Lung microvascular endothelial cell (primary cell): ENCODE measurements at regions not wholly inside any gene's neighbourhood (a gene's known extent, or its start where the extent isn't known, plus 50 kb on each side); places are given as distances from the start of the nearest gene placed in this dataset.
A peak's percentile ranks its signal among the peaks of the same experiment; 100 is the strongest.

Source experiments
- DNase-seq, 2 donors: peaks; one replicate each; pipeline versions ENCODE4 v3.0.0 to v3.0.0-alpha.2; 2010; ENCODE audit warnings: low read depth in 2 of 2

DNA sequence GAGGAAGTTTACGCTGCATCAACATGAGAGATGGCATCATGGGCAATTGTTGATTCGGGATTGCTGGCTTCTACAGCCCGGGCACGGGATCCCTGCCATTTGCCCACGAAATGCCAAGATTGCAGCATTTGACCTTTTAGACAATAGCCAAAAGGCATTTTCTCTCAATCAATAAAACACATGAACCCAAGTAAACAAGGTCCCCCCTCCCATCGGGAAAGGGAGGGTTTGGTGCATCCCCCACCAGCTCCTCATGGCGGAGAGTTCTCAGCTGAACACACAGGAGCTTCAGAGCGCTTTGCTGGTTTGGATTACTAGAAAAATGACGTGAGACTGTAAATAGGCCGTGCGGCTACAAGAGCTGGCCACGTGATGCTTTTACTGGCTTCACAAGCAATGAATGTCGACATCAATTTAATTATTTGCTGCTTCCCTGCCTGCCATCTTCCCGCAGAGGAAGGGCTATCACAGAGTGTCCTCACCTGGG lies 147.6 kb downstream of the C16orf95 start:
- no peak for DNase-seq

DNA sequence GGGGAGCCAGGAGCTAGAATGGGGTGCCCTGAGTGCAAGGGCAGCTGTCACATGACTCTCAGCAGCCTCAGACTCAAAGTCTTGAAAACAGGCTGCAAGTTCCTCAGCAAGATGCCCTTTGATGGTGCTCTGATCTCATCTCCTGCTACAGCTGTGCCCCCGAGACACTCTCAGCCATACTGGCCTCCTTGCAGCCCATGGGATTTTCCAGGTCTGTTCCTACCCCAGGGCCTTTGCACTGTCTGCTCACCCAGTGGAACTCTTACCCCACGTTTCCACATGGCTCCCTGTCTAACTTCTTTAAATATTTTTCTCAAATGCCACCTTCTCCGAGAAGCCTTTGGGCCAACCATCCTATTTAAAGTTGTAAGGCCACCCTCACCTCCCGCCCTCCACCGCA lies 146.9 kb downstream of the C16orf95 start:
- no peak for DNase-seq

DNA sequence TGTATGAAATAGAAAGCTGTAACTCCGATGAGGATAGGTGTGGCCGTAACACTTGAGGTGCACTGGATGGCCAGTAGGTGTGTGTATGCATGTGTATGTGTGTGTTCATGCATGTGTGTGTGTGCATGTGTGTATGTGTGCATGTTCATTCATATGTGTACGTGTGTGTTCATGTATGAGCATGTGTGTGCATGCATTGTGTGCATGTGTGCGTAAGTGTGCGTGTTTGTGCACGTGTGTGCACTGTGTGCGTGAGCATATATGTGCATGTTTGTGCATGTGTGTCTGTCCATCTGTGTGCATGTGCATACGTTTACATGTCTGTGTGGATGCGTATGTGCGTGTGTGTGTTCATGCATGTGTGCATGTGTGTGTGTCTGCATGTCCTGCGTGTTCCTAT lies 145.5 kb downstream of the C16orf95 start:
- DNase-seq: no peak

DNA sequence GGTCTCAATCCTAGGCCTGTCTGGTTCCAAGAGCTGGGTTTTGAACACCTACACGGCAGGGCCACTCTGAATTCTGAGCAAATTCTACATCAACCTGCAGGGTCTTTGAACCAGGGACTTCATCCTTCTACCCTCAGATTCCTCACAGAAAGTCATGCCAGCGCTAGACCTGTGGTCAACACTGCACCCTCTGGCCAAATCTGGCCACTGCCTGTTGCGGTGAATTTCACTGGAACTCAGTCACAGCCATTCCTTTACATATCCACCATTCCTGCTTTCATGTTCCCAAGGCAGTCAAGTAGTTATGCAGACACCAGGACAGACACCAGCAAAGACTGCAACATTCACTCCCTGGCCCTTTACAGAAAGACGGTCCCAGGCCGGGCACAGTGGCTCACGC lies 144.6 kb downstream of the C16orf95 start:
- DNase-seq: peak in 1 of 2 donors; percentile 18

DNA sequence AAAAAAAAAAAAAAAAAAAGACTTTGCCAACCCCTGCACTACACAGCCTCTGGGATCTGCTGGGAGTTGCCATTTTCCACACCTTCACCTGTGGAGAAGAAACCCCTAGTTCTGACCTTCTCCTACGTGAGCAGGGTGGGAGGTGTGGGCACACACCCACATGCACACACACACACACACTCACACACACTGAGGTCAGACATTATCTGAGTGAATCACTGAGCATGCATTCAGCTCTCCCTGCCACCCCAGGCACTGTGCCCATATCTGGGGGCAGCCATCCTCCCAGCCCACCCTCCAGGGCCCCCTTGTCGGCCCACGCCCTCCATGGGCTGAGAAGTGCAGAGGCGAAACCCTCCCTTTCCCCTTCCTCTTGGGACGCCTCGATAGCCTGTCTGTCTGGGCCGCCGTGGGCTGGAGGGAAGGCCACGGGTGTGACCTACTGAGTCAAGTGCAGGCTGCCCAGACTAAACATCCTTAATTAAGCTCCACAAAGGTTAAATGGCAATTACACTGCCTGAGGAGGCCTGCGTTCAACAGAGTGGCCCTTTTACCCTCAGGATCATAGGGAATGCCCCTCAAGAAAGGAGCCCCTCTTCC lies 143.8 kb downstream of the C16orf95 start:
- peak in 1 of 2 donors; percentile 23 for DNase-seq

DNA sequence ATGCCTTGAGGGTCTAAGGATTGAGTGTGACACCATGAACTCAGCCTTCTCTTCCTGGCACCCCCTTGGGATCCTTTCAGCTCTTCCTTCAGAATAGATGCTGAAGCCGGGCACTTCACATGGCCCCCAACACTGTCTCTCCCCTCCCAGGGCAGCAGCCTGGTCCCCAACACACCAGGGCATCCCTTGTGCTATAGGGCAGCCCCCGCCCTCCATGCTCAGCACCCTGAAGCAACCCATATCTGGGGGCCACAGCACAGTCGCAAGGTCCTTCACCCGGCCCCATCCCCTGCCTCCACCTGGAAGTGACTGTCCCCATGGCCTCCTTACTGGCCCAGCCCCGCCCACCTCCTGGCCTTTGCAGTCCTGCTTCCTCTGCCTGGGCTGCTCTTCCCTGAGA lies 143.1 kb downstream of the C16orf95 start:
- DNase-seq: no peak

DNA sequence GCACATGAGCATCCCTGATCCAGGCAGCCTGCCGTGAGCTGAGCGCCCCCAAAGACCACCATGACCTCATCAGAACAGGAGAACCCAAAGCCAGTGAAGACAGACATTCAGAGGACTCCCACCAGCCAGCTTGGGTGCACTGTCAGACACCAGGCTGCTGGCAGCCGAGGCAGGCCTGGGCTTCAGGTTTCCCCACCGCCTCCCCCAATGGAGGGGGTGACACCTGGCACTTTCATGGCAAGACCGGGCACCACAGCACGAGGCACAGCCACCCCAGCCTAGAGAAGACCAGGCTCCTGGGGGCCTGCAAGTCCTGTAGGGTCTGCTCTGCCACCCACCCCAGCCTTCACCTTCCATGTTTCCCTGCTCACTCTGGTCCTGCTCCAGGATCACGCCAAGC lies 140.5 kb downstream of the C16orf95 start:
- DNase-seq: no peak

DNA sequence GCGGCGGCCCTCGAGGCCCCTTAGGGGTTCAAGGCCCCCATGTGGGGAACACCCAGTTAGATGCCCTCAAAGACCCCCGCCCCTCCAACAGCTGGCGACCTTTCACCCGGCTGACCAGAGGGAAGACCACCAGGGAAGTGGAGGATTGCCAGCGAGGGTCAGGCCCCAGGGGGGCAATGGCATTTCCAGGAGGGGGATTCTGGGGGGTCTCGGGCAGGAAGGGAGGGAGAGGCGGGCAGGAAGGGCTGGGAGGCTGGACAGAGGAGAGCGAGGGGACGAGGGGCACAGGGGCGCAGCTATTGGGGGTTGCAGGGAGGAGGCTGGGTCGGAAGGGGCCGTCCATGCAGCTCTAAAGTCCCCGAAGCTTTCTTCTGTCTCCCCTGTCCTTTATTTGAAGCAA lies 139.5 kb downstream of the C16orf95 start:
- DNase-seq: no peak

DNA sequence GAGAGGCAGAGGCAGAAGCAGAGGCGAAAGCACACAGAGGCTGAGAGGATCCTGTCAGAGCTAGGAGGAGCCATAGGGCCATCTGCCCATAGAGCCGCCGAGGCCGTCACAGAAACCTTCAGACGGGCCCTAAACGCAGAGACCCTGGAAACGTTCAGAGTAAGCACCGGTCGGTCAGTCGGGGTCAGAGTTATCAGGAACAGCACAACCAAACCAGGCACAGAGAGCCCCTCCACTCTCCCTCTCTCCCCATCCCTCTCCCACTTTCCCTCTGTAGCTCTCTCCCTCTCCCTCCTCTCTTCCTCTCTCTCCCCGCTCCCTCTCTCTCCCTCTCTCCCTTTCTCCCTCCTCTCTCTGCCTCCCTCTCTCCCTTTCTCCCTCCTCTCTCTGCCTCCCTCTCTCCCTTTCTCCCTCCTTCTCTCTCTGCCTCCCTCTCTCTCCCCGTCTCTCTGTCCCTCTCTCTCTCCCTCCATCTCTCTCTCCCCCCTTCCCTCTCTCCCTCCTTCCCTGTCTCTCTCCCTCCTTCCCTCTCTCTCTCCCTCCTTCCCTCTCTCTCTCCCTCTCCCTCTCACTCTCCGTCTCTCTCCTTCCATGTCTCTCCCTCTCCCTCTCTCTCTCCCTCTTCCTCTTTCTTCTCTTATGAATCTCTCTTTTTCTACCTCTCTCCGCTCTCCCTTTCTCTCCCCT lies 138.9 kb downstream of the C16orf95 start:
- DNase-seq: peak; percentile 20 to 57

DNA sequence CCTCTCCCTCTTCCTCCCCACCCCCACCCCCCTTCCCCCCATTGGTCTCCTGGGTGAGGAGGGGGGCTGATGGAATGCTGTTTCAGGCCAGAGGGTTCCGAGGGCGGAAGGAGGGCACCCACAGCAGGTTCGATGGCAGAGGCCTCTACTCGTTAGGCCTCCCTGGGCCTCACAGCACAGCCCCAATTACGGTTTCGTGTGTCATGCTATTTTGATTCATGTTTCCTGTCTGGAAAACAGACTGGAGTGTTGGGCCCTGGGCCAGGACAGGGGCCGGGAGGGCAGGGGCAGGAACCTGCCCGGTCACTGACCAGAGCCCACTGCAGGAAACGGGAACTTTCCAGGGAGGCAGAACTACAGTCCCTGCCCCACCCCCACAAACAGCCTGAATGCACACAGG lies 138.2 kb downstream of the C16orf95 start:
- DNase-seq: peak; percentile 90 to 98

DNA sequence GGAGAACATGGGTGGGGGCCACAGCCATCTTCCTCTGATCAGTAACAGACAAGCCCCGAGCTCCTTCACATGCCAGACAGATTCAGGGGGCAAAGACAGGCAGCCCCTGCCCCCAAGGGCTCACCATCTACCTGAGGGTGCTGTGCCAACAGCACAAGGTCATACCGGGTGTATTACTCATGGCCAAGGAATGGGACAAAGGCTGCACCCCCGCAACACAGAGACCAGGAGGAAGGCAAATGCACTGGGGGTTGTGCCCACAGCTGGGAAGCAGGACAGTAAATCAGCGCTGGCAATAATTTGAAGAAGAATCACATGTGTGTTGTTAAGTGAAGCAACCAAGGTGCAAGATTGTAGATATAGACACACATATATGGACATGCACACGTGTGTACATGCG lies 137.1 kb downstream of the C16orf95 start:
- DNase-seq: no peak

DNA sequence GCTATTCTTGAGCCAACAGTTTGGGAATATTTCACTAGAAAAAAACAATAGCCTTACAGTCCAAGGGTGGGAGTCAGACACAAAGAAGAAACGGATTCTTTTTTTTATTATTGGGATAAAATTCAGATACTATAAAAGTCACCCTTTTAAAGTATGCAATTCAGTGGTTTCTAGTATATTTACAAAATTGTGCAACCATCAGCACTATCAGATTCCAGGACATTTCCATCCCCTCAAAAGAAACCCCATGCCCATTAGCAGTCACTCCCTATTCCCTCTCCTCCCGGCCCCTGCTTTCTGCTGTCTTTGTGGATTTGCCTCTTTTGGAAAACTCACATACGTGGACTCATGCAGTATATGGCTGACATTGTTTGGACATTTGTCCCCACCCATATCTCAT lies 134.4 kb downstream of the C16orf95 start:
- DNase-seq: no peak

DNA sequence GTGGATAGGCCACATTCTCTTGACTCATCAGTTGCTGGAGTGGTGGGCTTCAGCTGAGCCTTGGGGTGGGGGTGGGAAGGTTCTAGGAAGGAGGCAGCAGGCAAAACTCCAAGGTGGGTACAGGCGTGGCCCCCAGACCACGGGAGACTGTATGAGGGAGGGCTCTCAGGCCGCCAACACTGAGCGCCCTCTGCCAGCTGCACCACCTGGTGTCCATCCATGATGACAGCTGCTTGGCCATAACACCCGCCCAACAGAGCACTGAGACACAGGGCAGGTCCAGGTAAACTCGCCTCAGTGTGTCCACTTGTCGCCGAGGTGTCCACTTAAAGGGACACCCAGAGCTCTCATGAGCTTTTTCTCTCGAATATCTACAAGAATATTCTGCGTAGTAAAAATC lies 133.5 kb downstream of the C16orf95 start:
- no peak for DNase-seq

DNA sequence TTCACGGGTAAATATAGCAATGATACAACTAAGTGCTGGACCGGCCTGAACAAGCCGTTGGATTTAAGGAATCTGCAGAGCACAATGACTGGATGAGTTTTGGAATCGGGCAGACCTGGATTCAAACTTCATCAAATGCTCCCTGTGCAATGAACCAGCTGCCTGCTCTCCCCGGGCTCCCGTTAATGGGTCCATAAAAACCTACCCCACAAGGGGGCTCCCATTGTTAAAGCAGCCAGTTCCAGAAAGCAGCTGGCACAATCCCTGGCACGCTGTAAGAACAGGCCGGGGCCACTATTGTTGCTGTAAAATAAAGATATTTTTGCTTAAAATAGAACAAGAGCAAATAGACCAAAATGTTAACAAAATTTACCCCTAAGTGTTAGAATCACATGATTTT lies 131.9 kb downstream of the C16orf95 start:
- peak in 1 of 2 donors; percentile 25 for DNase-seq

DNA sequence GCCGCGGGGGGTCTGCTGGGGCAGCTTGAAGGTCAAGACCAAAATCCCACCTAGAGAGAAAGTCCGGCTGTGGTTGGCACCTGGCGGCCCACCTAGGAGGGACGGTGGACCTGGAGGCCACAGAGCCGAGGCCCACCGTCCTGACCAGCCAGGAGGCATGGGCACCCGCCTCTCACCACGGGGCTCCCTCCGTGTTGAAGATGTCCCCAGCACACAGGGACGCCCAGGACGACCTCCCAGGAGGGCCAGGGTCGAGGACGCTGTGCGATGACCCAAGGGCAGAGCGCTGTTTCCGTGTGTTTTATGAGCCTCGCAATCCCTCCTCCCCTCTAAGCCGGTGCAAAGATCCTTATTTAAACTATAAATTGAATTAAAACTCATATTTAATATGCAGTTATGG lies 131.2 kb downstream of the C16orf95 start:
- DNase-seq: no peak

DNA sequence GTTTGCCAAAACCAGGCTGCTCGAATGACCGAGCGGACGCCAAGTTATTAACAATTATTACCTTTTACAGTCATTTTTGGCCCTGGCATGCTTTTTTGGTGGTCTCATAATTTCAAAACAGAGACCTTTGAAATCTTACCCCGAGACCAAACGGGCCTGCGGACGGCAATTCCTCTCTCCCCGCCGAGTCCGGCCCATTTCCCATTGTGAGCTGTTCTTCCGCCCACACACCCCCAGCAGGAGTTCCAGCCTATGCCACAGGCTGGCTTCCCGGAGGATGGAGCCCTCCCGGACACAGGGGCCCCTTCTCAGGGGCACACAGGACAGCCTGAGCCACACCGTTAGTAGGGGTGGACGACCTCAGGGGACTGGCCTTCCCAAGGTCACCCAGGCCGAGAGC lies 130.7 kb downstream of the C16orf95 start:
- peak; percentile 45 to 74 for DNase-seq

DNA sequence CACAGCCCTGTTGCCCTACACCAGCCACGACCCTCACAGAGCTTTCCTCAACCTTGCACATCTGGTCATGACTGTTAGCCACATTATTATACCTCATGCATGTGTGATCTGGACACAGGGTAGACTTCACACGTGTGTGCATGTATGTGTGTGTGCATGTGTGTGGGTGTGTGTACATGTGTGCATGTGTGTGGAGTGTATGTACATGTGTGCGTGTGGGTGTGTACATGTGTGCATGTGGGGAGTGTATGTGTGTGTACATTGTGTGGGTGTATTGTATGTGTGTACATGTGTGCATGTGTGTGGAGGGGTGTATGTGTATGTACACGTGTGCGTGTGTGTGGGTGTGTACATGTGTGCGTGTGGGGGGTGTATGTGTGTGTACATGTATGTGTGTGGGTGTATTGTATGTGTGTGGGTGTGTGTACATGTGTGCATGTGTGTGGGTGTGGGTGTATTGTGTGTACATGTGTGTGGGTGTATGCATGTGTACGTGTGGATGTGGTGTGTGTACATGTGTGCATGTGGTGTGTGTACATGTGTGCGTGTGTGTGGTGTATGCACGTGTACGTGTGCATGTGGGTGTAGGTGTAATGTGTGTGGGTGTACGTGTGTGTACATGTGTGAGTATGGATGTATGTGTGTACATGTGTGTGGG lies 130.2 kb downstream of the C16orf95 start:
- DNase-seq: no peak

DNA sequence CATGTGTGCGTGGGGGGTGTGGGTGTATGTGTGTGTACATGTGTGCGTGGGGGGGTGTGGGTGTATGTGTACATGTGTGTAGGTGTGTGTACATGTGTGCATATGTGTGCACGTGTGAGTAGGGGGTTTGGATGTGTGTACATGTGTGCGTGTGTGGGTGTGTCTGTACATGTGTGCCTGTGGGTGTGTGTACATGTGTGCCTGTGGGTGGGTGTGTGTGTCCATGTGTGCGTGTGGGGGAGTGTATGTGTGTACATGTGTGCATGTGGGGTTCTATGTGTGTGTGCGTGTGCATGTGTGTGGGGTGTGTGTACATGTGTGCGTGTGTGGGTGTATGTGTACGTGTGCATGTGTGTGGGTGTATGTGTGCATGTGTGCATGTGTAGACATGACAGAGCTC lies 129.1 kb downstream of the C16orf95 start:
- no peak for DNase-seq

DNA sequence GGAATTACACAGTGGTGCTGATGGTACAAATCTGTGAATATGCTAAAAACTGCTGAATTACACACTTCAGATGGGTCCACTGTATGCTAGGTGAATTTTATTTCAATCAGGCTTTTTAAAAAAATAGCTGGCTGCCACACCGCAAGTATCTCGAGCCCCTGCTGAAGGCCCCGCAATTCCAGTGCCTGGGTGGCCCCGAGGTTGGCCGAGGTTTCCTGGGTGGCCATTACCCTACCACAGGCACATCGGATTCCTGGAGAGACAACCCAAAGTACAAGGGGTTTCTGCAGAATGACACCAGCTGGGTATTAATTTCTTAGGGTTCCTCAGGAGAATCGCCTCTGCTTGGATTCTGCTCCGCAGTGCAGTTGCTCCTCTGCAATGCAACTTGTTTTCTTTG lies 127.8 kb downstream of the C16orf95 start:
- DNase-seq: no peak

DNA sequence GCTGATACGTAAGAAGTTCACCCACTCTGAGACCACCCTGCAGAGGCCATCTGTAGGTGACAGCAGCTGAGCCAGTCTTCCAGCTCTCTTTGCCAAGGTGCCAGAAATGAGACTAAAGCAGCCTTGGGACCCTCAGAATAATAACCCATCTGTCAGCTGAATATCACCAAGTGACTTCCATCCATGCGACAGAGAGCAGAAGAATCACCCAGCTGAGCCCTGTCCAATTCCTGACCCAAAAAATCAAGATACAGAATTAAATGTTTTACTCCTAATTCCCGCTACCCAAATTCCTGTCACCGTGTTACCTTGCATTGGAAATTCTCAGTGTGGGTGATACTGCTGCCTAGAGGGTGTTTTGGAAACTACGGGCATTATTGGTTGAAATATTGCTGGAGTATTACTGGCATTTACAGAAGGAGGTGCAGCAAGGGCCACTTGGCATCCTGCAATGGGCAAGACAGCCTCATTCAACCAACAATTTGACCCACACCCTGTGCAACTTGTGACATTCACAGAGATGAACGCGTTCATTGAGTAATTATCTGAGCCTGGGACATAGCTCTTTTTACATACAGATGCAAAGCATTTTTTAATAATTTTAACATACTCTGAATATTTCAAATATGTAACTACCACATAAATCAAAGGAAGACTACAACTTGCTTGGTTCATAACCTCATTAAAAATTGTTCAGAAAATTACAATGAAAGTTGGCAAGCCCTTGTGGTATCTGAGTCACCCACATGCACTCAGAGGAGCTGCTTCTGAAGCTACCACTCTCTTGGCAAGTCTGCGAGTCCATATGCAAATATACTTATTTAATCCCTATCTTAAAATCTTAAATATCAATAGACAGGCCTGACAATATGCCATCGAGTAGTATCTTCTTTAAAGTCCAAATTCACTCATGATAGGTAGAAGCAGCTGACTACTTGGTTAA lies 126.6 kb downstream of the C16orf95 start:
- DNase-seq: peak in 1 of 2 donors; percentile 28

DNA sequence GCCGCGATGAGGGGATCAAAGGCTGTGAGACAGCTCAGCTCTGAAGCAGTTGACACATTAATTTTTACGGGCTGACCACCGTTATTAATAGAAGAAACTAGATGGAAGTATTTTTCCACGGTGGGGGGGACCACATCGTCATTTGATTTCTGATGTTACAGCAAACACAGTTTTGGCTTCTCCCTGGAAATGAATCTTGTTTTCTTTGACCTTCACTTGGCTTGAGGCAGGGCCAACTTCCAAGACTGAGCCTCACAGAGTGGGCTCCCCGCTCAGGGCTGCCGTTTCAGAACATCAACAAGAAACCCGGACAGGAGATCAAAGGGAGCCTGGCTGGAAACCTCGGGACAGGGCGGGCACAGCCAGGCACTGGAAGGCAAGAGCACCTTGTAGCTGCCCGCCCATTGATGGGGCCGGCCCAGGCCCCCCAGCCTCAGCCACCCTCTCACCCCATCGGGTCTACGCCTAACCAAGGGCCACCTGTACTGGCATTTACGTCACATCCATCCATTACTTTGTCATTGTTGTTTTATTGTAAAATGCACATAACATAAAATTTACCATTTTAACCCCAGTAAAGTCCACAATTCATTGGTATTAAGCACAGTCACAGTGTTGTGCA lies 124.6 kb downstream of the C16orf95 start:
- DNase-seq: no peak
